Osteoblast (primary cell): ENCODE measurements at regions not wholly inside any gene's neighbourhood (a gene's known extent, or its start where the extent isn't known, plus 50 kb on each side); places are given as distances from the start of the nearest gene placed in this dataset.

Experiments used
- DNase-seq: peaks from one replicate; pipeline ENCODE4 v3.0.0; 2011; ENCODE audit warnings: low spot score, mixed read lengths; ENCODE audit not compliant: insufficient read length; ENCODE audit errors: missing footprints
- H2AFZ ChIP-seq: 2 replicates; pipeline ENCODE4 v1.6.0; 2011; ENCODE audit warnings: mild to moderate bottlenecking, low read length
- H3K27ac ChIP-seq: 2 replicates; pipeline ENCODE4 v1.5.1; 2011; ENCODE audit warnings: mild to moderate bottlenecking, low read depth, low read length, moderate library complexity
- H3K27me3 ChIP-seq: 2 replicates; pipeline ENCODE4 v1.6.0; 2012; ENCODE audit warnings: mild to moderate bottlenecking, control low read depth, inconsistent platforms, low read length, moderate library complexity; ENCODE audit not compliant: insufficient read depth
- H3K36me3 ChIP-seq: 2 replicates; pipeline ENCODE4 v1.5.1; 2011; ENCODE audit warnings: mild to moderate bottlenecking, low read length, control low read depth, moderate library complexity; ENCODE audit not compliant: insufficient read depth
- H3K4me1 ChIP-seq: 2 replicates; pipeline ENCODE4 v1.5.1; 2011; ENCODE audit warnings: mild to moderate bottlenecking, low read length, control low read depth, moderate library complexity; ENCODE audit not compliant: insufficient read depth
- H3K4me2 ChIP-seq: 2 replicates; pipeline ENCODE4 v1.6.0; 2011; ENCODE audit warnings: mild to moderate bottlenecking, low read length; ENCODE audit not compliant: insufficient read depth
- H3K4me3 ChIP-seq: fragments of 200-600 bp; sonication (generic); 3 replicates; pipeline ENCODE4 v1.5.1; 2012; ENCODE audit warnings: mild to moderate bottlenecking, low read length, inconsistent platforms; ENCODE audit not compliant: insufficient read depth
- H3K79me2 ChIP-seq: 2 replicates; pipeline ENCODE4 v1.6.0; 2012; ENCODE audit warnings: mild to moderate bottlenecking, low read length, control low read depth, inconsistent platforms; ENCODE audit not compliant: insufficient read depth
- H3K9me3 ChIP-seq: 2 replicates; pipeline ENCODE4 v1.5.1; 2011; ENCODE audit warnings: low read depth, low read length, control low read depth
- H4K20me1 ChIP-seq: 2 replicates; pipeline ENCODE4 v1.6.0; 2012; ENCODE audit warnings: mild to moderate bottlenecking, low read length, control low read depth; ENCODE audit not compliant: insufficient read depth
- TF ChIP-seq, protein P1 (sequence below): IDR thresholded peaks from 2 replicates; pipeline ENCODE4 v1.5.1; 2011; ENCODE audit warnings: mild to moderate bottlenecking, low read depth, low read length, moderate library complexity; ENCODE audit errors: extremely low read depth

DNA sequence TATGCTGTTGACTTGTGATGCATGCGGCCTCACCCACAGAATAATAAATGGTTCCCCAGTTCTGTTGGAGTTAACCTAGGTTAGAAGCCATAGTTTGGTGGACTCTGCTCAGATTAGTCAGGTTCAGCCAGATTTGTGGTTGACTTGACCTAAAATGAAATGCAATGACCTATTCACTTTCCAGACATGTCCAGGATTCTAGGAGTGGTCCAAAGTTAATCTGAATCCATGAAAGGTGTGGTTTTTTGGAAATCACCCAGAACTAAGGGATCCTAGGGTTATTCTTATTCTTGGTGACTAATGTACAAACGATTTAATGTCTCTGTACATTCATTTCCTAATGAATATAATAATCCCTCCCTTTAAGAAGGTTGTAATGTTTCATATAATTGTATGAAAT lies 88.9 kb upstream of the RBBP8 start:
- no peaks in the 10 kb centered on the region for H3K36me3 ChIP-seq
- DNase-seq = no peak
- H3K9me3 ChIP-seq = no peaks in the 10 kb centered on the region
- H3K79me2 ChIP-seq = no peaks in the 10 kb centered on the region
- H3K27me3 ChIP-seq = no peaks in the 10 kb centered on the region
- TF ChIP-seq, protein P1, sequence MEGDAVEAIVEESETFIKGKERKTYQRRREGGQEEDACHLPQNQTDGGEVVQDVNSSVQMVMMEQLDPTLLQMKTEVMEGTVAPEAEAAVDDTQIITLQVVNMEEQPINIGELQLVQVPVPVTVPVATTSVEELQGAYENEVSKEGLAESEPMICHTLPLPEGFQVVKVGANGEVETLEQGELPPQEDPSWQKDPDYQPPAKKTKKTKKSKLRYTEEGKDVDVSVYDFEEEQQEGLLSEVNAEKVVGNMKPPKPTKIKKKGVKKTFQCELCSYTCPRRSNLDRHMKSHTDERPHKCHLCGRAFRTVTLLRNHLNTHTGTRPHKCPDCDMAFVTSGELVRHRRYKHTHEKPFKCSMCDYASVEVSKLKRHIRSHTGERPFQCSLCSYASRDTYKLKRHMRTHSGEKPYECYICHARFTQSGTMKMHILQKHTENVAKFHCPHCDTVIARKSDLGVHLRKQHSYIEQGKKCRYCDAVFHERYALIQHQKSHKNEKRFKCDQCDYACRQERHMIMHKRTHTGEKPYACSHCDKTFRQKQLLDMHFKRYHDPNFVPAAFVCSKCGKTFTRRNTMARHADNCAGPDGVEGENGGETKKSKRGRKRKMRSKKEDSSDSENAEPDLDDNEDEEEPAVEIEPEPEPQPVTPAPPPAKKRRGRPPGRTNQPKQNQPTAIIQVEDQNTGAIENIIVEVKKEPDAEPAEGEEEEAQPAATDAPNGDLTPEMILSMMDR = no peak
- peaks cover 27% of the 10 kb centered on the region for H3K4me1 ChIP-seq
- H2AFZ ChIP-seq = no peak overlapping the region
- no peak overlapping the region for H3K4me3 ChIP-seq
- H3K4me2 ChIP-seq = no peak overlapping the region
- no peak overlapping the region for H3K27ac ChIP-seq
- no peaks in the 10 kb centered on the region for H4K20me1 ChIP-seq

DNA sequence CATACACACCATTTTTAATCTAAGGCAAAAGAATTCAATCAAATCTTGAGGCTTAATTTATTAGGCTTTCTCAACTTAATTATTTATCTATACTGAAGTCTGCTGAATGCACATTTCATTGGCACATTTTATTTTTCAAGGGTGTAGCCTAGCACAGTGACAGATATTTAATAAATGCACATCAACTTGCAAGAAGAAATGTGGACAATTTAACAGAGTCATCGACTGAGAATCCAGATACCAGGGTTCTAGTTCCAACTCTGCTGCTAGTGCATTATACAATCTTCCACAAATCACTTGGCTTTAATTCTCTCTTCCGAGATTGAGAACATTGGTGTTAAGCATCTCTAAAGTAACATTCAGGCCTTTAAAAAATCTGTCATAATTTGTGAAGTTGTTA lies 88.5 kb upstream of the RBBP8 start:
- Histone ChIP-seq H2AFZ (no peak overlapping the region), H3K36me3 (no peaks in the 10 kb centered on the region), H3K4me3 (no peak overlapping the region), H3K4me2 (no peak overlapping the region), H3K27me3 (no peaks in the 10 kb centered on the region), H3K4me1 (peaks cover 22% of the 10 kb centered on the region), H3K9me3 (no peaks in the 10 kb centered on the region), H4K20me1 (no peaks in the 10 kb centered on the region), H3K79me2 (no peaks in the 10 kb centered on the region), H3K27ac (no peak overlapping the region)
- no peak for DNase-seq
- TF ChIP-seq, protein P1 = no peak

DNA sequence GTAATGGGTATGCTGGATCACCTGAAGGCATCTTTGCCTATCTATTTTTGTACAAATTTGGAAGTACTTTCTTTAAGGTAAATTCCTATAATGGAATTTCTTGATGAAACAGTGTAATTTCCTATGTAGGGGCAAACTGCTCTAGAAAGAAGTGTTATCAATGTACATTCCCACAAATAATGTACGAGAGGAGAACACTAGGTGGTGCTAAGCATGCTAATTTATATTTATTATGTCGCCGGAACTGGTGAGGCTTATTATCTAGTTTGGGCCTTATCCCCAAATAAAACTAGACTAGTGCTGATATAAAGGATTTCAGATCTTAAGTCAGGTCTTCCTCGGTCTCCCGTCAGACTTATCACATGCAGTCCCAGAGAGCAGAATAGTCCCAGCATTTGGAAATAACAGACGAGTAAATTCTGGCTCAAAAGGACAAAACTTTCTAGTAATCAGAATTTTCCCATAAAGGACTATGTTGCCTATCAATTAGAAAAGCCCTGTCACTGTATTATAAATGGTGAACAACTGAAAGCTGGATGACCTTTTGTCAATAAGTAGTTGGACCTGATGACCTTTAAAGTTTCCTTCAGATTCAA lies 86.9 kb upstream of the RBBP8 start:
- H3K79me2 ChIP-seq = no peaks in the 10 kb centered on the region
- no peak overlapping the region for H2AFZ ChIP-seq
- peaks cover 19% of the 10 kb centered on the region for H3K4me1 ChIP-seq
- no peaks in the 10 kb centered on the region for H3K27me3 ChIP-seq
- no peak overlapping the region for H3K27ac ChIP-seq
- H3K9me3 ChIP-seq = no peaks in the 10 kb centered on the region
- no peaks in the 10 kb centered on the region for H4K20me1 ChIP-seq
- peak; percentile 42 for DNase-seq
- no peaks in the 10 kb centered on the region for H3K36me3 ChIP-seq
- H3K4me2 ChIP-seq = no peak overlapping the region
- TF ChIP-seq, protein P1 = peak; percentile 56
- H3K4me3 ChIP-seq = no peak overlapping the region

DNA sequence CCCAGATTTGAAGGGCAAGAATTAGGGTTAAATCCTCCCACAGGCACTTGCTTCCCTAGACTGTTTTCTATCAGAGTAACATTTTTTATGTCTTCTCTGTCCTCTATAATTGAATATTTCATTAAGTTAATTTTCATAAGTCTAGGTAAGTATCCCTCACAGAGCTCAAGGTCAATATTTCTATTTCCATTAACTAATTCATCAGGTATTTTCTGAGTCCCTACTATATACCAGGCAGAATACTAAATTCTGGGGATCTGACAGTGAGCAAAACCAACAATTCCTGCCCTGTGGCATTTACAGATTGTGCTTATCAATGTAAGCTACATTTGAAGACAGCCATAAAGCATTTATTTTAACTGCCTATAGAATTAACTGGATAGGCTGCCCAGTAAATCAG lies 86.4 kb upstream of the RBBP8 start:
- Histone ChIP-seq H3K4me3 (no peak overlapping the region), H3K4me2 (no peak overlapping the region), H3K36me3 (no peaks in the 10 kb centered on the region), H3K9me3 (no peaks in the 10 kb centered on the region), H3K79me2 (no peaks in the 10 kb centered on the region), H3K27ac (no peak overlapping the region), H3K4me1 (peaks cover 19% of the 10 kb centered on the region), H4K20me1 (no peaks in the 10 kb centered on the region), H2AFZ (no peak overlapping the region), H3K27me3 (no peaks in the 10 kb centered on the region)
- no peak for DNase-seq
- TF ChIP-seq, protein P1 = no peak
